ENCODE measurements at regions not wholly inside any gene's neighbourhood (a gene's known extent, or its start where the extent isn't known, plus 50 kb on each side); places are given as distances from the start of the nearest gene placed in this dataset.

GRCh38 chr2:136242687-136243277 lies 124.8 kb upstream of the CXCR4 start:
- no peak overlapping the region for H3K4me3 ChIP-seq (ENCODE audit: low read length)
- H3K27me3 ChIP-seq (ENCODE audit: control insufficient read depth in 1 of 2, insufficient read depth in 2 of 2, low read length in 2 of 2): no peaks in the 10 kb centered on the region
- POLR2A ChIA-PET: interaction anchor here (1.0 to 6.3 kb wide), 7 partner anchors 11 to 126 kb away, joined by 3 to 56 read pairs (median 5); no protein-coding TSS in a partner anchor
- H3K27ac ChIP-seq (ENCODE audit: low read depth in 1 of 2, low read length in 2 of 2): peak overlapping the region in 1 of 2 donors; percentile 28
- H3K36me3 ChIP-seq (ENCODE audit: insufficient read depth, low read length): no peaks in the 10 kb centered on the region
- H3K36me3 Mint-ChIP-seq (ENCODE audit: low read depth): no peaks in the 10 kb centered on the region
- DNase-seq: peak in 12 of 14 experiments; percentile 30 to 85 (median 46)
- H3K4me1 Mint-ChIP-seq (ENCODE audit: low read depth): peaks cover 47% of the 10 kb centered on the region
- peaks cover 0 to 6% of the 10 kb centered on the region in 2 experiments for H3K9me3 ChIP-seq (ENCODE audit: control insufficient read depth in 1 of 2, insufficient read depth in 1 of 2, low read length in 2 of 2)
- intact Hi-C loops (cut with DNase I, micrococcal nuclease): no loop called here
- H3K27ac Mint-ChIP-seq: peak overlapping the region; percentile 83
- H3K9me3 Mint-ChIP-seq: no peaks in the 10 kb centered on the region
- CTCF ChIA-PET: interaction anchor here (0.7 to 2.0 kb wide), 2 partner anchors 13 to 107 kb away, joined by 3 to 4 read pairs; no protein-coding TSS in a partner anchor
- peaks cover 40% of the 10 kb centered on the region for H3K4me1 ChIP-seq (ENCODE audit: insufficient read depth, low read length)
- ATAC-seq (ENCODE audit: poor library complexity): peak; percentile 35
- H3K4me3 Mint-ChIP-seq: no peak overlapping the region
- no peaks in the 10 kb centered on the region for H3K27me3 Mint-ChIP-seq
- no peak for TF ChIP-seq CTCF (IDR thresholded peaks at IDR 0.05)

- ATAC-seq (ENCODE audit: poor library complexity): no peak
- Histone ChIP-seq H3K4me1 (ENCODE audit: insufficient read depth, low read length) (peaks cover 45% of the 10 kb centered on the region), H3K27me3 (ENCODE audit: control insufficient read depth in 1 of 2, insufficient read depth in 2 of 2, low read length in 2 of 2) (no peaks in the 10 kb centered on the region), H3K9me3 (ENCODE audit: control insufficient read depth in 1 of 2, insufficient read depth in 1 of 2, low read length in 2 of 2) (peaks cover 0 to 6% of the 10 kb centered on the region in 2 experiments), H3K4me3 (ENCODE audit: low read length) (no peak overlapping the region), H3K36me3 (ENCODE audit: insufficient read depth, low read length) (no peaks in the 10 kb centered on the region), H3K27ac (ENCODE audit: low read depth in 1 of 2, low read length in 2 of 2) (peak overlapping the region in 1 of 2 donors; percentile 28)
- peaks cover 52% of the 10 kb centered on the region for H3K4me1 Mint-ChIP-seq (ENCODE audit: low read depth)
- no peaks in the 10 kb centered on the region for H3K27me3 Mint-ChIP-seq
- no peak for TF ChIP-seq CTCF (IDR thresholded peaks at IDR 0.05)
- no peak for DNase-seq
- intact Hi-C loops (cut with DNase I, micrococcal nuclease): no loop called here
- H3K27ac Mint-ChIP-seq: peak overlapping the region; percentile 83
- ChIA-PET POLR2A (interaction anchor here (1.0 to 6.3 kb wide), 7 partner anchors 12 to 125 kb away, joined by 3 to 56 read pairs (median 5); no protein-coding TSS in a partner anchor), CTCF (interaction anchor here (0.7 to 2.0 kb wide), 2 partner anchors 14 to 106 kb away, joined by 3 to 4 read pairs; no protein-coding TSS in a partner anchor)
- H3K36me3 Mint-ChIP-seq (ENCODE audit: low read depth): no peaks in the 10 kb centered on the region
- H3K4me3 Mint-ChIP-seq: no peak overlapping the region
- no peaks in the 10 kb centered on the region for H3K9me3 Mint-ChIP-seq
These were observed 124.2 kb upstream of the CXCR4 start for GRCh38 chr2:136242100-136242499.

GRCh38 chr2:136239079-136239685 lies 121.2 kb upstream of the CXCR4 start:
- ATAC-seq (ENCODE audit: poor library complexity) (no peak), DNase-seq (peak in 8 of 14 experiments; percentile 12 to 43 (median 18))
- Mint-ChIP-seq H3K9me3 (no peaks in the 10 kb centered on the region), H3K36me3 (ENCODE audit: low read depth) (no peaks in the 10 kb centered on the region), H3K27ac (peak overlapping the region; percentile 83), H3K27me3 (no peaks in the 10 kb centered on the region), H3K4me3 (peak overlapping the region; percentile 47), H3K4me1 (ENCODE audit: low read depth) (peaks cover 58% of the 10 kb centered on the region)
- H3K27me3 ChIP-seq (ENCODE audit: control insufficient read depth in 1 of 2, insufficient read depth in 2 of 2, low read length in 2 of 2): no peaks in the 10 kb centered on the region
- H3K36me3 ChIP-seq (ENCODE audit: insufficient read depth, low read length): no peaks in the 10 kb centered on the region
- TF ChIP-seq CTCF (IDR thresholded peaks at IDR 0.05): no peak
- peaks cover 49% of the 10 kb centered on the region for H3K4me1 ChIP-seq (ENCODE audit: insufficient read depth, low read length)
- ChIA-PET POLR2A (interaction anchor here (0.7 to 6.3 kb wide), 17 partner anchors 8 to 278 kb away, joined by 3 to 56 read pairs (median 5); partner anchors contain the start of genes CXCR4 and DARS1), CTCF (interaction anchor here (0.7 to 3.8 kb wide), 15 partner anchors 13 to 291 kb away, joined by 3 to 24 read pairs (median 5); no protein-coding TSS in a partner anchor)
- H3K4me3 ChIP-seq (ENCODE audit: low read length): no peak overlapping the region
- intact Hi-C loops (cut with DNase I, micrococcal nuclease): loop anchor here (1.0 to 5.0 kb wide), 8 partner anchors 26 to 143 kb away; partner anchors contain the start of gene CXCR4 (in 1 of the 2)
- peaks cover 0 to 6% of the 10 kb centered on the region in 2 experiments for H3K9me3 ChIP-seq (ENCODE audit: control insufficient read depth in 1 of 2, insufficient read depth in 1 of 2, low read length in 2 of 2)
- H3K27ac ChIP-seq (ENCODE audit: low read depth in 1 of 2, low read length in 2 of 2): peak overlapping the region; percentile 68 to 75
